RPMI7951 (cell line): ENCODE measurements at regions not wholly inside any gene's neighbourhood (a gene's known extent, or its start where the extent isn't known, plus 50 kb on each side); places are given as distances from the start of the nearest gene placed in this dataset.

ENCODE experiments used
- DNase-seq: peaks from one replicate; pipeline ENCODE4 v3.0.0-alpha.2; 2012; ENCODE audit warnings: low read depth

GRCh38 chr4:123573866-123574508 lies 177.4 kb downstream of the SPRY1 start:
- DNase-seq, result no peak

GRCh38 chr4:123575291-123575690 lies 178.7 kb downstream of the SPRY1 start:
- DNase-seq, result no peak

- no peak for DNase-seq
Observed at GRCh38 chr4:123577225-123577906, 180.8 kb downstream of the SPRY1 start.

GRCh38 chr4:123578276-123579029 lies 181.9 kb downstream of the SPRY1 start:
- no peak for DNase-seq

- DNase-seq, result no peak
Observed at GRCh38 chr4:123579961-123580360, 183.4 kb downstream of the SPRY1 start.

- DNase-seq, result no peak
Observed at GRCh38 chr4:123580981-123581664, 184.5 kb downstream of the SPRY1 start.

- DNase-seq, result no peak
Observed at GRCh38 chr4:123581802-123582201, 185.2 kb downstream of the SPRY1 start.

GRCh38 chr4:123583043-123583442 lies 186.4 kb downstream of the SPRY1 start:
- DNase-seq, result no peak

GRCh38 chr4:123585111-123585510 lies 188.5 kb downstream of the SPRY1 start:
- DNase-seq, result no peak

GRCh38 chr4:123587983-123588494 lies 191.4 kb downstream of the SPRY1 start:
- DNase-seq, result peak; percentile 96

GRCh38 chr4:123588631-123589241 lies 192.1 kb downstream of the SPRY1 start:
- peak; percentile 93 for DNase-seq

GRCh38 chr4:123589301-123589700 lies 192.7 kb downstream of the SPRY1 start:
- DNase-seq, result no peak

- DNase-seq, result no peak
Observed at GRCh38 chr4:123591875-123592274, 195.3 kb downstream of the SPRY1 start.

- DNase-seq, result no peak
Observed at GRCh38 chr4:123593655-123594054, 197.1 kb downstream of the SPRY1 start.

- no peak for DNase-seq
Observed at GRCh38 chr4:123596805-123597204, 200.2 kb downstream of the SPRY1 start.

- peak; percentile 73 for DNase-seq
Observed at GRCh38 chr4:123597586-123597985, 201.0 kb downstream of the SPRY1 start.

- DNase-seq, result no peak
Observed at GRCh38 chr4:123598331-123598730, 201.7 kb downstream of the SPRY1 start.

GRCh38 chr4:123599061-123599919 lies 202.7 kb downstream of the SPRY1 start:
- DNase-seq, result no peak

- DNase-seq, result peak; percentile 82
Observed at GRCh38 chr4:123599920-123600810, 203.6 kb downstream of the SPRY1 start.
